H9 (cell line): ENCODE measurements at regions not wholly inside any gene's neighbourhood (a gene's known extent, or its start where the extent isn't known, plus 50 kb on each side); places are given as distances from the start of the nearest gene placed in this dataset.

Source experiments
- DNase-seq: peaks from one replicate; pipeline ENCODE4 v3.0.0-alpha.2; 2017
- H2AFZ ChIP-seq: one replicate; pipeline ENCODE4 v1.6.1; 2013; ENCODE audit warnings: mild to moderate bottlenecking, low read length, control low read depth, moderate library complexity
- H2AK5ac ChIP-seq: 2 replicates; pipeline ENCODE4 v1.6.1; 2013; ENCODE audit warnings: low read length, control low read depth, mixed read lengths; ENCODE audit not compliant: insufficient read length
- H2BK120ac ChIP-seq: one replicate; pipeline ENCODE4 v1.6.1; 2013; ENCODE audit warnings: low read depth, mild to moderate bottlenecking, low read length, control low read depth, inconsistent platforms; ENCODE audit not compliant: poor library complexity, severe bottlenecking
- H2BK12ac ChIP-seq: 2 replicates; pipeline ENCODE4 v1.6.1; 2013; ENCODE audit warnings: low read length, control low read depth, mixed read lengths, low read depth; ENCODE audit not compliant: insufficient read length
- H2BK15ac ChIP-seq: 2 replicates; pipeline ENCODE4 v1.6.1; 2013; ENCODE audit warnings: low read depth, low read length, control low read depth
- H2BK20ac ChIP-seq: one replicate; pipeline ENCODE4 v1.6.1; 2013; ENCODE audit warnings: low read depth, mild to moderate bottlenecking, low read length, control low read depth, inconsistent platforms; ENCODE audit not compliant: poor library complexity, severe bottlenecking
- H2BK5ac ChIP-seq: 2 replicates; pipeline ENCODE4 v1.6.1; 2013; ENCODE audit warnings: low read length, control low read depth, mixed read lengths; ENCODE audit not compliant: insufficient read length
- H3K14ac ChIP-seq: 2 replicates; pipeline ENCODE4 v1.6.1; 2013; ENCODE audit warnings: low read length, control low read depth; ENCODE audit not compliant: insufficient read depth
- H3K18ac ChIP-seq: 2 replicates; pipeline ENCODE4 v1.6.1; 2013; ENCODE audit warnings: low read depth, mild to moderate bottlenecking, mixed read lengths, low read length, control low read depth; ENCODE audit not compliant: insufficient read length
- H3K23ac ChIP-seq: 2 replicates; pipeline ENCODE4 v1.6.1; 2013; ENCODE audit warnings: low read length, control low read depth, mixed read lengths, low read depth; ENCODE audit not compliant: insufficient read length
- H3K23me2 ChIP-seq: 2 replicates; pipeline ENCODE4 v1.6.1; 2013; ENCODE audit warnings: low read depth, mild to moderate bottlenecking, mixed read lengths, low read length, control low read depth; ENCODE audit not compliant: insufficient read length, poor library complexity, severe bottlenecking
- H3K27ac ChIP-seq: 2 replicates; pipeline ENCODE4 v1.5.1; 2013; ENCODE audit warnings: low read length, control low read depth, mixed read lengths, low read depth; ENCODE audit not compliant: insufficient read length
- H3K27me3 ChIP-seq: 2 replicates; pipeline ENCODE4 v1.6.1; 2013; ENCODE audit warnings: low read length, control low read depth, inconsistent platforms; ENCODE audit not compliant: insufficient read depth
- H3K4ac ChIP-seq: 2 replicates; pipeline ENCODE4 v1.6.1; 2013; ENCODE audit warnings: low read depth, mild to moderate bottlenecking, control low read depth, inconsistent platforms, low read length, moderate library complexity
- H3K4me1 ChIP-seq: 2 replicates; pipeline ENCODE4 v1.6.1; 2013; ENCODE audit warnings: low read length, control low read depth, inconsistent platforms; ENCODE audit not compliant: insufficient read depth
- H3K4me2 ChIP-seq: 2 replicates; pipeline ENCODE4 v1.6.1; 2013; ENCODE audit warnings: low read length, control low read depth, mixed read lengths; ENCODE audit not compliant: insufficient read length, insufficient read depth
- H3K56ac ChIP-seq: 2 replicates; pipeline ENCODE4 v1.6.1; 2013; ENCODE audit warnings: low read depth, mild to moderate bottlenecking, mixed read lengths, low read length, control low read depth; ENCODE audit not compliant: insufficient read length
- H3K79me1 ChIP-seq: 2 replicates; pipeline ENCODE4 v1.6.1; 2013; ENCODE audit warnings: low read depth, mild to moderate bottlenecking, moderate library complexity, low read length, control low read depth, inconsistent platforms; ENCODE audit not compliant: insufficient read depth, poor library complexity, severe bottlenecking
- H3K79me2 ChIP-seq: 2 replicates; pipeline ENCODE4 v1.6.1; 2013; ENCODE audit warnings: low read length, control low read depth, inconsistent platforms; ENCODE audit not compliant: insufficient read depth
- H3K9ac ChIP-seq: 2 replicates; pipeline ENCODE4 v1.6.1; 2013; ENCODE audit warnings: low read length, control low read depth, mixed read lengths; ENCODE audit not compliant: insufficient read length; ENCODE audit errors: extremely low read depth
- H3K9me3 ChIP-seq: one replicate; pipeline ENCODE4 v1.6.1; 2013; ENCODE audit warnings: low read depth, low read length, inconsistent platforms; ENCODE audit not compliant: control insufficient read depth
- H3T11ph ChIP-seq: one replicate; pipeline ENCODE4 v1.6.1; 2013; ENCODE audit warnings: mild to moderate bottlenecking, low read length, control low read depth, inconsistent platforms
- H4K20me1 ChIP-seq: one replicate; pipeline ENCODE4 v1.6.1; 2013; ENCODE audit not compliant: control insufficient read depth, insufficient read length, insufficient read depth
- H4K5ac ChIP-seq: 2 replicates; pipeline ENCODE4 v1.6.1; 2013; ENCODE audit warnings: low read depth, mild to moderate bottlenecking, mixed read lengths, low read length, control low read depth; ENCODE audit not compliant: insufficient read length
- H4K8ac ChIP-seq: replicated peaks from 2 replicates; pipeline ENCODE4 v1.6.1; 2013; ENCODE audit warnings: low read length, control low read depth, mixed read lengths, low read depth; ENCODE audit not compliant: insufficient read length
- H4K91ac ChIP-seq: 2 replicates; pipeline ENCODE4 v1.6.1; 2013; ENCODE audit warnings: low read depth, mild to moderate bottlenecking, moderate library complexity, mixed read lengths, low read length, control low read depth; ENCODE audit not compliant: insufficient read length
- H3K27ac Mint-ChIP-seq, 3 experiments: 2 replicates in 2 of 3; 3 replicates in 1 of 3; pipeline ENCODE4 v1.8.0; 2020 to 2021; ENCODE audit warnings: mixed read lengths in 3 of 3, mild to moderate bottlenecking in 1 of 3, moderate library complexity in 1 of 3
- H3K27me3 Mint-ChIP-seq: 2 replicates; pipeline ENCODE4 v1.8.0; 2021; ENCODE audit warnings: low read depth, mild to moderate bottlenecking, moderate library complexity, mixed read lengths
- H3K36me3 Mint-ChIP-seq, 3 experiments: 2 replicates in 2 of 3; 3 replicates in 1 of 3; pipeline ENCODE4 v1.8.0; 2020 to 2021; ENCODE audit warnings: low read depth in 3 of 3, mixed read lengths in 3 of 3; ENCODE audit not compliant: insufficient read depth in 1 of 3
- H3K4me1 Mint-ChIP-seq, 2 experiments: 2 replicates each; pipeline ENCODE4 v1.8.0; 2020; ENCODE audit warnings: mixed read lengths in 2 of 2
- H3K4me3 Mint-ChIP-seq, 2 experiments: 2 replicates in 1 of 2; 3 replicates in 1 of 2; pipeline ENCODE4 v1.8.0; 2020 to 2021; ENCODE audit warnings: mild to moderate bottlenecking in 2 of 2, mixed read lengths in 2 of 2, moderate library complexity in 1 of 2
- H3K9me3 Mint-ChIP-seq, 2 experiments: 2 replicates in 1 of 2; 3 replicates in 1 of 2; pipeline ENCODE4 v1.8.0; 2020; ENCODE audit warnings: mild to moderate bottlenecking in 2 of 2, mixed read lengths in 2 of 2, moderate library complexity in 1 of 2
- WGBS: extraction: QIAGEN DNeasy Blood & Tissue Kit; methylation state at CpG from one replicate; pipeline ENCODE4 v1.1.7; 2013; ENCODE audit warnings: missing lambda C conversion rate, low lambda C conversion rate, mixed read lengths; ENCODE audit not compliant: insufficient read length; ENCODE audit errors: extremely low coverage; 5-methylcytosine and 5-hydroxymethylcytosine counted together
- TF ChIP-seq, protein P1 (sequence below): fragments of 200-600 bp; sonication (generic); conservative IDR thresholded peaks from 3 replicates; pipeline ENCODE4 v1.8.0; 2021; ENCODE audit warnings: antibody characterized with exemption, mild to moderate bottlenecking

DNA sequence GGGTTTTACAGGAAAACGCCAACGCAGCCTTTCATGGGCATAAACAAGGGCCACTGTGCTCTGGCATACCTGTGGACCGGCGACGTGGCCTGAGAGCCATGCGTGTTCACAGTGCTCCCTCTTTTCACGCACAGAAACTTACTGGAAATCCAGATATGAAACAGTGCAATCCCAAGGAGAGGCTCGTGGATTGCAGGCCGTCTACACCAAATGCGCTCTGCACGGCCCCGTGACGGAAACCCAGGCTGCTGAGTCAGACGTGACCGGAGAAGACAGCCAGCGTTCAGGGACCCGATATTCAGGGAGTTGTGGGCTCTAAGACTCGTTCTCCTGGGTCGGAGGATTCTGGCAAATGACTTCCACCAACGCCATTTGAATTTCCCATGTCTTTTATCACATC is 129.2 kb downstream of the FOXL1 start:
- Histone ChIP-seq H2BK5ac (no peak overlapping the region), H2BK15ac (no peak overlapping the region), H4K5ac (no peak overlapping the region), H3K14ac (no peak overlapping the region), H3K4me1 (no peaks in the 10 kb centered on the region), H3K4me2 (no peak overlapping the region), H3K18ac (no peak overlapping the region), H3K79me1 (no peaks in the 10 kb centered on the region), H3T11ph (no peak overlapping the region), H2AFZ (no peak overlapping the region), H3K23me2 (no peaks in the 10 kb centered on the region), H3K79me2 (no peaks in the 10 kb centered on the region), H2BK20ac (no peak overlapping the region), H3K56ac (no peak overlapping the region), H3K4ac (no peak overlapping the region), H2AK5ac (no peak overlapping the region), H3K9me3 (no peaks in the 10 kb centered on the region), H4K91ac (no peak overlapping the region), H4K8ac (no peak overlapping the region), H3K23ac (no peak overlapping the region), H3K9ac (no peak overlapping the region), H3K27ac (no peak overlapping the region), H2BK120ac (no peak overlapping the region), H4K20me1 (no peaks in the 10 kb centered on the region), H3K27me3 (no peaks in the 10 kb centered on the region), H2BK12ac (no peak overlapping the region)
- Mint-ChIP-seq H3K27me3 (peaks cover 18% of the 10 kb centered on the region), H3K4me3 (no peak overlapping the region), H3K9me3 (peaks cover 3 to 8% of the 10 kb centered on the region in 2 experiments; a peak in 4 of 5 replicates), H3K27ac (0 out of 7 replicates have a peak overlapping the region, but pooled peaks of 2 of the 3 experiments have one; percentile 14 to 21), H3K36me3 (peaks cover 0 to 4% (median 0%) of the 10 kb centered on the region in 3 experiments; a peak in 3 of 7 replicates), H3K4me1 (peaks cover 8 to 12% of the 10 kb centered on the region in 2 experiments)
- TF ChIP-seq, protein P1, sequence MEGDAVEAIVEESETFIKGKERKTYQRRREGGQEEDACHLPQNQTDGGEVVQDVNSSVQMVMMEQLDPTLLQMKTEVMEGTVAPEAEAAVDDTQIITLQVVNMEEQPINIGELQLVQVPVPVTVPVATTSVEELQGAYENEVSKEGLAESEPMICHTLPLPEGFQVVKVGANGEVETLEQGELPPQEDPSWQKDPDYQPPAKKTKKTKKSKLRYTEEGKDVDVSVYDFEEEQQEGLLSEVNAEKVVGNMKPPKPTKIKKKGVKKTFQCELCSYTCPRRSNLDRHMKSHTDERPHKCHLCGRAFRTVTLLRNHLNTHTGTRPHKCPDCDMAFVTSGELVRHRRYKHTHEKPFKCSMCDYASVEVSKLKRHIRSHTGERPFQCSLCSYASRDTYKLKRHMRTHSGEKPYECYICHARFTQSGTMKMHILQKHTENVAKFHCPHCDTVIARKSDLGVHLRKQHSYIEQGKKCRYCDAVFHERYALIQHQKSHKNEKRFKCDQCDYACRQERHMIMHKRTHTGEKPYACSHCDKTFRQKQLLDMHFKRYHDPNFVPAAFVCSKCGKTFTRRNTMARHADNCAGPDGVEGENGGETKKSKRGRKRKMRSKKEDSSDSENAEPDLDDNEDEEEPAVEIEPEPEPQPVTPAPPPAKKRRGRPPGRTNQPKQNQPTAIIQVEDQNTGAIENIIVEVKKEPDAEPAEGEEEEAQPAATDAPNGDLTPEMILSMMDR = no peak
- DNase-seq = no peak
- no CpG with 5 or more reads among the region's 20 CpGs for WGBS
